ENCODE measurements at regions not wholly inside any gene's neighbourhood (a gene's known extent, or its start where the extent isn't known, plus 50 kb on each side); places are given as distances from the start of the nearest gene placed in this dataset.
"Not testable (repeated sequence)": the region's sequence is repeated elsewhere in the genome, so short reads cannot be mapped to it uniquely, and the experiment has no call there.

GRCh38 chr4:143819029-143819428 is 86.3 kb downstream of the GYPE start:
- 78% methylated on average over 2 of the region's 2 CpGs for WGBS
- DNase-seq (ENCODE audit: low spot score): no peak
- Histone ChIP-seq H3K27me3 (ENCODE audit: control insufficient read depth in 4 of 4, insufficient read depth in 4 of 4, low read length in 3 of 4) (no peaks in the 10 kb centered on the region), H3K36me3 (ENCODE audit: control insufficient read depth in 4 of 4, insufficient read depth in 3 of 4, low read depth in 1 of 4, low read length in 3 of 4) (no peaks in the 10 kb centered on the region), H3K27ac (ENCODE audit: low read depth in 1 of 2, low read length in 2 of 2) (no peak overlapping the region), H3K9ac (ENCODE audit: low read depth in 1 of 2, low read length in 2 of 2) (no peak overlapping the region), H3K4me1 (ENCODE audit: control insufficient read depth in 4 of 4, insufficient read depth in 4 of 4, low read length in 3 of 4) (no peaks in the 10 kb centered on the region), H3K4me3 (ENCODE audit: low read depth in 1 of 3, low read length in 3 of 3) (no peak overlapping the region), H3K9me3 (ENCODE audit: control insufficient read depth in 4 of 4, low read length in 3 of 4) (no peaks in the 10 kb centered on the region)
- TF ChIP-seq RXRA (IDR thresholded peaks at IDR 0.05) (no peak), YY1 (IDR thresholded peaks at IDR 0.05) (no peak), EGR1 (IDR thresholded peaks at IDR 0.05; ENCODE audit: low read depth in 2 of 2) (no peak), TAF1 (conservative IDR thresholded peaks at IDR 0.05) (no peak)

GRCh38 chr4:143817866-143818265 is 87.5 kb downstream of the GYPE start:
- not testable (repeated sequence) for H3K9me3 ChIP-seq (ENCODE audit: control insufficient read depth in 4 of 4, low read length in 3 of 4); H3K27me3 ChIP-seq (ENCODE audit: control insufficient read depth in 4 of 4, insufficient read depth in 4 of 4, low read length in 3 of 4); H3K9ac ChIP-seq (ENCODE audit: low read depth in 1 of 2, low read length in 2 of 2); DNase-seq (ENCODE audit: low spot score); H3K27ac ChIP-seq (ENCODE audit: low read depth in 1 of 2, low read length in 2 of 2); H3K4me1 ChIP-seq (ENCODE audit: control insufficient read depth in 4 of 4, insufficient read depth in 4 of 4, low read length in 3 of 4); H3K4me3 ChIP-seq (ENCODE audit: low read depth in 1 of 3, low read length in 3 of 3); H3K36me3 ChIP-seq (ENCODE audit: control insufficient read depth in 4 of 4, insufficient read depth in 3 of 4, low read depth in 1 of 4, low read length in 3 of 4)
- 74% methylated on average over 1 of the region's 1 CpG for WGBS

GRCh38 chr4:143815375-143815774 is 90.0 kb downstream of the GYPE start:
- not testable (repeated sequence) for H3K36me3 ChIP-seq (ENCODE audit: control insufficient read depth in 4 of 4, insufficient read depth in 3 of 4, low read depth in 1 of 4, low read length in 3 of 4); H3K27ac ChIP-seq (ENCODE audit: low read depth in 1 of 2, low read length in 2 of 2); H3K4me1 ChIP-seq (ENCODE audit: control insufficient read depth in 4 of 4, insufficient read depth in 4 of 4, low read length in 3 of 4); H3K9me3 ChIP-seq (ENCODE audit: control insufficient read depth in 4 of 4, low read length in 3 of 4); H3K27me3 ChIP-seq (ENCODE audit: control insufficient read depth in 4 of 4, insufficient read depth in 4 of 4, low read length in 3 of 4); H3K4me3 ChIP-seq (ENCODE audit: low read depth in 1 of 3, low read length in 3 of 3); H3K9ac ChIP-seq (ENCODE audit: low read depth in 1 of 2, low read length in 2 of 2); DNase-seq (ENCODE audit: low spot score)

GRCh38 chr4:143813431-143814154 is 91.8 kb downstream of the GYPE start:
- not testable (repeated sequence) for H3K27ac ChIP-seq (ENCODE audit: low read depth in 1 of 2, low read length in 2 of 2); DNase-seq (ENCODE audit: low spot score); H3K27me3 ChIP-seq (ENCODE audit: control insufficient read depth in 4 of 4, insufficient read depth in 4 of 4, low read length in 3 of 4); H3K36me3 ChIP-seq (ENCODE audit: control insufficient read depth in 4 of 4, insufficient read depth in 3 of 4, low read depth in 1 of 4, low read length in 3 of 4); H3K4me1 ChIP-seq (ENCODE audit: control insufficient read depth in 4 of 4, insufficient read depth in 4 of 4, low read length in 3 of 4); H3K9me3 ChIP-seq (ENCODE audit: control insufficient read depth in 4 of 4, low read length in 3 of 4); H3K4me3 ChIP-seq (ENCODE audit: low read depth in 1 of 3, low read length in 3 of 3); H3K9ac ChIP-seq (ENCODE audit: low read depth in 1 of 2, low read length in 2 of 2)
- WGBS: 91% methylated on average over 4 of the region's 4 CpGs

- H3K27me3 ChIP-seq (ENCODE audit: control insufficient read depth in 4 of 4, insufficient read depth in 4 of 4, low read length in 3 of 4); DNase-seq (ENCODE audit: low spot score); H3K36me3 ChIP-seq (ENCODE audit: control insufficient read depth in 4 of 4, insufficient read depth in 3 of 4, low read depth in 1 of 4, low read length in 3 of 4); H3K4me3 ChIP-seq (ENCODE audit: low read depth in 1 of 3, low read length in 3 of 3); H3K27ac ChIP-seq (ENCODE audit: low read depth in 1 of 2, low read length in 2 of 2); H3K9ac ChIP-seq (ENCODE audit: low read depth in 1 of 2, low read length in 2 of 2); H3K4me1 ChIP-seq (ENCODE audit: control insufficient read depth in 4 of 4, insufficient read depth in 4 of 4, low read length in 3 of 4); H3K9me3 ChIP-seq (ENCODE audit: control insufficient read depth in 4 of 4, low read length in 3 of 4): not testable (repeated sequence)
- WGBS: 78% methylated on average over 1 of the region's 1 CpG
Observed at GRCh38 chr4:143791693-143792092, 91.2 kb upstream of the FREM3 start.

- H3K9ac ChIP-seq (ENCODE audit: low read depth in 1 of 2, low read length in 2 of 2); H3K4me3 ChIP-seq (ENCODE audit: low read depth in 1 of 3, low read length in 3 of 3); H3K36me3 ChIP-seq (ENCODE audit: control insufficient read depth in 4 of 4, insufficient read depth in 3 of 4, low read depth in 1 of 4, low read length in 3 of 4); H3K27ac ChIP-seq (ENCODE audit: low read depth in 1 of 2, low read length in 2 of 2); DNase-seq (ENCODE audit: low spot score); H3K9me3 ChIP-seq (ENCODE audit: control insufficient read depth in 4 of 4, low read length in 3 of 4); H3K4me1 ChIP-seq (ENCODE audit: control insufficient read depth in 4 of 4, insufficient read depth in 4 of 4, low read length in 3 of 4); H3K27me3 ChIP-seq (ENCODE audit: control insufficient read depth in 4 of 4, insufficient read depth in 4 of 4, low read length in 3 of 4): not testable (repeated sequence)
- WGBS: 79% methylated on average over 3 of the region's 3 CpGs
Observed at GRCh38 chr4:143790425-143790824, 90.0 kb upstream of the FREM3 start.

GRCh38 chr4:143789618-143790017 is 89.1 kb upstream of the FREM3 start:
- H3K27me3 ChIP-seq (ENCODE audit: control insufficient read depth in 4 of 4, insufficient read depth in 4 of 4, low read length in 3 of 4); H3K4me3 ChIP-seq (ENCODE audit: low read depth in 1 of 3, low read length in 3 of 3); H3K9me3 ChIP-seq (ENCODE audit: control insufficient read depth in 4 of 4, low read length in 3 of 4); H3K9ac ChIP-seq (ENCODE audit: low read depth in 1 of 2, low read length in 2 of 2); H3K4me1 ChIP-seq (ENCODE audit: control insufficient read depth in 4 of 4, insufficient read depth in 4 of 4, low read length in 3 of 4); DNase-seq (ENCODE audit: low spot score); H3K36me3 ChIP-seq (ENCODE audit: control insufficient read depth in 4 of 4, insufficient read depth in 3 of 4, low read depth in 1 of 4, low read length in 3 of 4); H3K27ac ChIP-seq (ENCODE audit: low read depth in 1 of 2, low read length in 2 of 2): not testable (repeated sequence)
- 84% methylated on average over 2 of the region's 2 CpGs for WGBS
